T1000 (cell line): ENCODE measurements at regions not wholly inside any gene's neighbourhood (a gene's known extent, or its start where the extent isn't known, plus 50 kb on each side); places are given as distances from the start of the nearest gene placed in this dataset.

ENCODE experiments used
- DNase-seq: peaks from one replicate; lab custom pipeline; 2025; ENCODE audit warnings: mixed read lengths; lab: John Stamatoyannopoulos, UW

GRCh38 chr6:6781873-6782227 lies 193.3 kb downstream of the LY86 start:
- no peak for DNase-seq

GRCh38 chr6:6783721-6784120 lies 195.2 kb downstream of the LY86 start:
- no peak for DNase-seq

- DNase-seq: no peak
Observed at GRCh38 chr6:6784514-6785162, 196.1 kb downstream of the LY86 start.

- DNase-seq: no peak
Observed at GRCh38 chr6:6785163-6785521, 196.6 kb downstream of the LY86 start.

- no peak for DNase-seq
Observed at GRCh38 chr6:6788394-6789032, 200.0 kb downstream of the LY86 start.

- no peak for DNase-seq
Observed at GRCh38 chr6:6790393-6790792, 201.9 kb downstream of the LY86 start.

GRCh38 chr6:6790891-6791290 lies 202.4 kb downstream of the LY86 start:
- no peak for DNase-seq

GRCh38 chr6:6793388-6794250 lies 205.1 kb downstream of the LY86 start:
- DNase-seq: no peak

GRCh38 chr6:6795393-6795792 lies 206.9 kb downstream of the LY86 start:
- DNase-seq: no peak

- no peak for DNase-seq
Observed at GRCh38 chr6:6796818-6797217, 208.3 kb downstream of the LY86 start.

GRCh38 chr6:6798448-6798860 lies 209.9 kb downstream of the LY86 start:
- DNase-seq: no peak

- DNase-seq: no peak
Observed at GRCh38 chr6:6801005-6801335, 212.4 kb downstream of the LY86 start.

GRCh38 chr6:6801635-6802218 lies 213.2 kb downstream of the LY86 start:
- DNase-seq: no peak

GRCh38 chr6:6803180-6803977 lies 214.9 kb downstream of the LY86 start:
- no peak for DNase-seq

- DNase-seq: no peak
Observed at GRCh38 chr6:6804843-6805615, 216.5 kb downstream of the LY86 start.

- no peak for DNase-seq
Observed at GRCh38 chr6:6806844-6807518, 218.5 kb downstream of the LY86 start.

- no peak for DNase-seq
Observed at GRCh38 chr6:6808343-6808742, 219.8 kb downstream of the LY86 start.

GRCh38 chr6:6808915-6809314 lies 220.4 kb downstream of the LY86 start:
- DNase-seq: no peak

- no peak for DNase-seq
Observed at GRCh38 chr6:6810727-6811126, 222.2 kb downstream of the LY86 start.

- DNase-seq: no peak
Observed at GRCh38 chr6:6811128-6812009, 222.8 kb downstream of the LY86 start.
